Kidney epithelial cell (primary cell): ENCODE measurements at regions not wholly inside any gene's neighbourhood (a gene's known extent, or its start where the extent isn't known, plus 50 kb on each side); places are given as distances from the start of the nearest gene placed in this dataset.
"Not testable (repeated sequence)": the region's sequence is repeated elsewhere in the genome, so short reads cannot be mapped to it uniquely, and the experiment has no call there.

Experiments
- DNase-seq: peaks from one replicate; pipeline ENCODE4 v3.0.0-alpha.2; 2010; ENCODE audit warnings: low read depth
- H3K27me3 ChIP-seq: 2 replicates; pipeline ENCODE4 v1.6.0; 2011; ENCODE audit warnings: low read length; ENCODE audit not compliant: control insufficient read depth, insufficient read depth
- H3K36me3 ChIP-seq: 2 replicates; pipeline ENCODE4 v1.5.1; 2011; ENCODE audit warnings: low read length; ENCODE audit not compliant: control insufficient read depth, insufficient read depth
- H3K4me3 ChIP-seq: 2 replicates; pipeline ENCODE4 v1.5.1; 2011; ENCODE audit warnings: low read depth, mild to moderate bottlenecking, control low read depth, low read length
- CTCF ChIP-seq: IDR thresholded peaks from 2 replicates; pipeline ENCODE4 v1.5.1; 2011; ENCODE audit warnings: mild to moderate bottlenecking, moderate library complexity, low read length, control low read depth, inconsistent platforms; ENCODE audit not compliant: insufficient read depth, poor library complexity, severe bottlenecking

- Histone ChIP-seq H3K27me3 (no peaks in the 10 kb centered on the region), H3K4me3 (no peak overlapping the region), H3K36me3 (no peaks in the 10 kb centered on the region)
- no peak for TF ChIP-seq CTCF
- no peak for DNase-seq
These were observed 105.5 kb downstream of the POU4F1 start for GRCh38 chr13:78497702-78498355.

GRCh38 chr13:78491978-78492377 lies 111.4 kb downstream of the POU4F1 start:
- no peaks in the 10 kb centered on the region for H3K36me3 ChIP-seq
- no peak for TF ChIP-seq CTCF
- no peak for DNase-seq
- no peaks in the 10 kb centered on the region for H3K27me3 ChIP-seq
- H3K4me3 ChIP-seq, result no peak overlapping the region

- not testable (repeated sequence) for H3K27me3 ChIP-seq, H3K36me3 ChIP-seq, H3K4me3 ChIP-seq, DNase-seq
These were observed 113.1 kb downstream of the POU4F1 start for GRCh38 chr13:78490225-78490624.

GRCh38 chr13:78487707-78488106 lies 115.6 kb downstream of the POU4F1 start:
- DNase-seq, result no peak
- no peaks in the 10 kb centered on the region for H3K36me3 ChIP-seq
- TF ChIP-seq CTCF, result no peak
- H3K27me3 ChIP-seq, result no peaks in the 10 kb centered on the region
- H3K4me3 ChIP-seq, result no peak overlapping the region

GRCh38 chr13:78485803-78486202 lies 117.5 kb downstream of the POU4F1 start:
- no peaks in the 10 kb centered on the region for H3K27me3 ChIP-seq
- no peak overlapping the region for H3K4me3 ChIP-seq
- H3K36me3 ChIP-seq, result no peaks in the 10 kb centered on the region
- DNase-seq, result no peak
- no peak for TF ChIP-seq CTCF

GRCh38 chr13:78478183-78478582 lies 125.2 kb downstream of the POU4F1 start:
- TF ChIP-seq CTCF, result no peak
- H3K4me3 ChIP-seq, result no peak overlapping the region
- DNase-seq, result no peak
- H3K27me3 ChIP-seq, result no peaks in the 10 kb centered on the region
- H3K36me3 ChIP-seq, result no peaks in the 10 kb centered on the region
